Astrocyte (in vitro differentiated cells and primary cell): ENCODE measurements at regions not wholly inside any gene's neighbourhood (a gene's known extent, or its start where the extent isn't known, plus 50 kb on each side); places are given as distances from the start of the nearest gene placed in this dataset.

ENCODE experiments used
- DNase-seq: peaks from one replicate; pipeline ENCODE4 v3.0.0-alpha.2; 2010; ENCODE audit warnings: low read depth
- FAIRE-seq: peaks from 2 replicates; lab custom pipeline; 2011; peaks lifted over from hg19 to GRCh38; lab: Jason Lieb, UNC
- H2AFZ ChIP-seq: 2 replicates; pipeline ENCODE4 v1.6.0; 2012; ENCODE audit warnings: low read depth, low read length, inconsistent platforms
- H3K27ac ChIP-seq: 2 replicates; pipeline ENCODE4 v1.5.1; 2011; ENCODE audit warnings: low read depth, low read length, inconsistent platforms
- H3K27me3 ChIP-seq: 2 replicates; pipeline ENCODE4 v1.6.0; 2011; ENCODE audit warnings: low read length, inconsistent platforms; ENCODE audit not compliant: insufficient read depth
- H3K36me3 ChIP-seq: 2 replicates; pipeline ENCODE4 v1.5.1; 2011; ENCODE audit warnings: low read length, inconsistent platforms; ENCODE audit not compliant: insufficient read depth
- H3K4me1 ChIP-seq: 2 replicates; pipeline ENCODE4 v1.5.1; 2011; ENCODE audit warnings: low read length, inconsistent platforms; ENCODE audit not compliant: insufficient read depth
- H3K4me2 ChIP-seq: 2 replicates; pipeline ENCODE4 v1.6.0; 2012; ENCODE audit warnings: low read length, inconsistent platforms
- H3K4me3 ChIP-seq: 2 replicates; pipeline ENCODE4 v1.5.1; 2011; ENCODE audit warnings: low read depth, mild to moderate bottlenecking, low read length, inconsistent platforms; ENCODE audit not compliant: insufficient read depth
- H3K79me2 ChIP-seq: 2 replicates; pipeline ENCODE4 v1.6.0; 2012; ENCODE audit warnings: mild to moderate bottlenecking, low read length, inconsistent platforms; ENCODE audit not compliant: insufficient read depth
- H3K9ac ChIP-seq: 2 replicates; pipeline ENCODE4 v1.6.0; 2012; ENCODE audit warnings: mild to moderate bottlenecking, low read length, inconsistent platforms
- H3K9me3 ChIP-seq: 2 replicates; pipeline ENCODE4 v1.5.1; 2012; ENCODE audit warnings: low read depth, mild to moderate bottlenecking, low read length, inconsistent platforms; ENCODE audit not compliant: insufficient read depth
- H4K20me1 ChIP-seq: 2 replicates; pipeline ENCODE4 v1.6.0; 2012; ENCODE audit warnings: low read length, inconsistent platforms; ENCODE audit not compliant: insufficient read depth
- H3K27ac Mint-ChIP-seq: one replicate; pipeline ENCODE4 v1.8.0; 2021; ENCODE audit warnings: mild to moderate bottlenecking, mixed read lengths; ENCODE audit not compliant: unreplicated experiment
- H3K27me3 Mint-ChIP-seq: one replicate; pipeline ENCODE4 v1.8.0; 2021; ENCODE audit warnings: low read depth, mixed read lengths; ENCODE audit not compliant: unreplicated experiment
- H3K36me3 Mint-ChIP-seq: one replicate; pipeline ENCODE4 v1.8.0; 2021; ENCODE audit warnings: low read depth, mixed read lengths; ENCODE audit not compliant: unreplicated experiment
- H3K4me1 Mint-ChIP-seq: one replicate; pipeline ENCODE4 v1.8.0; 2021; ENCODE audit warnings: low read depth, mixed read lengths; ENCODE audit not compliant: unreplicated experiment
- H3K4me3 Mint-ChIP-seq: one replicate; pipeline ENCODE4 v1.8.0; 2021; ENCODE audit warnings: mild to moderate bottlenecking, moderate library complexity, mixed read lengths; ENCODE audit not compliant: unreplicated experiment
- H3K9me3 Mint-ChIP-seq: one replicate; pipeline ENCODE4 v1.8.0; 2021; ENCODE audit warnings: mild to moderate bottlenecking, mixed read lengths; ENCODE audit not compliant: unreplicated experiment
- EZH2 ChIP-seq: IDR thresholded peaks from 2 replicates; pipeline ENCODE4 v1.6.1; 2012; ENCODE audit warnings: mild to moderate bottlenecking, low read length, inconsistent platforms; ENCODE audit not compliant: insufficient read depth
- TF ChIP-seq, protein P1 (sequence below): IDR thresholded peaks from 2 replicates; pipeline ENCODE4 v1.5.1; 2011; ENCODE audit warnings: low read depth, mild to moderate bottlenecking, inconsistent platforms, low read length, moderate library complexity; ENCODE audit not compliant: insufficient read depth

DNA sequence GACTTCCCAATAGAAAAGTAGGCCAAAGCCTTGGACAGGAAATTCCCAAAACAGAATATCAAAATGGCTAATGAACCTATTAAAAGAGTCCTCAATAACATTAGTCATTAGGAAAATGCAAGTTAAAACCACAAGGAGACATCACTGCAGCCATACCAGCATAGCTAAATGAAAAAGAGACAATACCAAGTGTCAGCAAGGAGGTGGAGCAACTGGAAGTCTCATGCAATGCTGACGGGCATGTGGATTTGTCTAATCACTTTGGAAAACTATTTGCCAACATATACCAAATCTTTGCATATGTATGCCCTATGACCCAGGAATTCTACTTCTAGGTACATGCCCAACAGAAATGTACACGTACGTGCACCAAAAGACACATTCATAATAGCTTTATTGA, 60.5 kb upstream of the PLEKHG3 start:
- Histone ChIP-seq H3K4me1 (peaks cover 28% of the 10 kb centered on the region), H3K36me3 (no peaks in the 10 kb centered on the region), H3K27me3 (no peaks in the 10 kb centered on the region), H3K4me2 (no peak overlapping the region), H3K9me3 (peaks cover 3% of the 10 kb centered on the region), H3K9ac (no peak overlapping the region), H3K79me2 (no peaks in the 10 kb centered on the region), H3K27ac (no peak overlapping the region), H2AFZ (no peak overlapping the region), H3K4me3 (no peak overlapping the region), H4K20me1 (no peaks in the 10 kb centered on the region)
- Mint-ChIP-seq H3K36me3 (peaks cover 4% of the 10 kb centered on the region), H3K27me3 (no peaks in the 10 kb centered on the region), H3K27ac (peak overlapping the region; percentile 50), H3K9me3 (peaks cover 7% of the 10 kb centered on the region), H3K4me1 (peaks cover 43% of the 10 kb centered on the region), H3K4me3 (no peak overlapping the region)
- TF ChIP-seq, protein P1, sequence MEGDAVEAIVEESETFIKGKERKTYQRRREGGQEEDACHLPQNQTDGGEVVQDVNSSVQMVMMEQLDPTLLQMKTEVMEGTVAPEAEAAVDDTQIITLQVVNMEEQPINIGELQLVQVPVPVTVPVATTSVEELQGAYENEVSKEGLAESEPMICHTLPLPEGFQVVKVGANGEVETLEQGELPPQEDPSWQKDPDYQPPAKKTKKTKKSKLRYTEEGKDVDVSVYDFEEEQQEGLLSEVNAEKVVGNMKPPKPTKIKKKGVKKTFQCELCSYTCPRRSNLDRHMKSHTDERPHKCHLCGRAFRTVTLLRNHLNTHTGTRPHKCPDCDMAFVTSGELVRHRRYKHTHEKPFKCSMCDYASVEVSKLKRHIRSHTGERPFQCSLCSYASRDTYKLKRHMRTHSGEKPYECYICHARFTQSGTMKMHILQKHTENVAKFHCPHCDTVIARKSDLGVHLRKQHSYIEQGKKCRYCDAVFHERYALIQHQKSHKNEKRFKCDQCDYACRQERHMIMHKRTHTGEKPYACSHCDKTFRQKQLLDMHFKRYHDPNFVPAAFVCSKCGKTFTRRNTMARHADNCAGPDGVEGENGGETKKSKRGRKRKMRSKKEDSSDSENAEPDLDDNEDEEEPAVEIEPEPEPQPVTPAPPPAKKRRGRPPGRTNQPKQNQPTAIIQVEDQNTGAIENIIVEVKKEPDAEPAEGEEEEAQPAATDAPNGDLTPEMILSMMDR: no peak
- no peak for TF ChIP-seq EZH2
- no peak for DNase-seq
- FAIRE-seq: no peak

DNA sequence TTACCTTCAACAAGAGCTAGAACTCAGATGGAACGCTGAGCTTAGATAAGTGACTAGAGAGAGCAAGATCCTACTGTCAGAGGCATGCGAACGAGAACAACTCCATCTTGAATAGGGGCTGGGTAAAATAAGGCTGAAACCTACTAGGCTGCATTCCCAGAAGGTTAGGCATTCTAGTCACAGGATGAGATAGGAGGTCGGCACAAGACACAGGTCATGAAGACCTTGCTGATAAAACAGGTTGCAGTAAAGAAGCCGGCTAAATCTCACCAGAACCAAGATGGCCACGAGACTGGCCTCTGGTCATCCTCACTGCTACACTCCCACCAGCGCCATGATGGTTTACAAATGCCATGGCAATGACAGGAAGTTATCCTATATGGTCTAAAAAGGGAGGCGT, 59.6 kb upstream of the PLEKHG3 start:
- H2AFZ ChIP-seq: no peak overlapping the region
- Mint-ChIP-seq H3K4me3 (no peak overlapping the region), H3K36me3 (peaks cover 4% of the 10 kb centered on the region), H3K9me3 (peaks cover 7% of the 10 kb centered on the region), H3K27ac (peak overlapping the region; percentile 99), H3K27me3 (no peaks in the 10 kb centered on the region), H3K4me1 (peaks cover 37% of the 10 kb centered on the region)
- H3K4me1 ChIP-seq: peaks cover 20% of the 10 kb centered on the region
- peak overlapping the region; percentile 73 for H3K9ac ChIP-seq
- no peaks in the 10 kb centered on the region for H3K36me3 ChIP-seq
- H3K27me3 ChIP-seq: no peaks in the 10 kb centered on the region
- H3K9me3 ChIP-seq: peaks cover 3% of the 10 kb centered on the region
- no peak overlapping the region for H3K4me3 ChIP-seq
- DNase-seq: no peak
- TF ChIP-seq EZH2: no peak
- TF ChIP-seq, protein P1: no peak
- H3K4me2 ChIP-seq: peak overlapping the region; percentile 65
- no peaks in the 10 kb centered on the region for H3K79me2 ChIP-seq
- FAIRE-seq: no peak
- no peaks in the 10 kb centered on the region for H4K20me1 ChIP-seq
- peak overlapping the region; percentile 95 for H3K27ac ChIP-seq

DNA sequence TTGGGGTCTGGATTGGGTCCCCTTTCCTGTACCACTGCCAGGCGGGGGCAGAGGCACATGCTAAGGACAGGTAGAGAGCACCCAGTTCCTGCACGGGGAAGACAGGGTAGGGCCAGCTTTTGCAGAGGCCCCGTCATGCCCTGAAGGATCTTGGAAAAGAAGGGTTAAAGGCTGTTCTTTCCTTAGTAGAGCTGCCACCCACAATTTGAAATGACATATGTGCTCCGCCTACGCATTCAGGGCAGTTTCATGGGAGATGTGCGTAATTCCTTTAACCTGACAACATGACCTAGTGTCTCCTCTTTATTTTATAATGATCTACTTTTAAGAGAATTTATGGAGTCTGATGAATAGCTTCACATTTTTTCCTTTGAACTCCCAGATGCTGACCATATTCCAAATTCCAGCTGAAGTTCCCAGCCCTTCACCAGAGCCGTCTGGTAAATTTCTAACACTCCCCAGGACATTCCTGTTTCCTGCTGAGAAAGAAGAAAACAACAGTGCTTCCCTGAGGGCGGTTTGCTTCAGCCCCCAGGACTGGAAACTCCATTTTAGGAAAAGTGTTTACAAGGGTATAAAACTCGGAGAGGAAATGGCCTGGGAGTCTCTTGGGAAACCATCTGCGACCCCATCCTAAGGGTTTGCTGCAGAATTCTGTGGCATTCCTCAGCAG, 58.9 kb upstream of the PLEKHG3 start:
- peaks cover 2% of the 10 kb centered on the region for H3K27me3 Mint-ChIP-seq
- no peaks in the 10 kb centered on the region for H4K20me1 ChIP-seq
- TF ChIP-seq, protein P1: no peak
- no peak for TF ChIP-seq EZH2
- H3K79me2 ChIP-seq: no peaks in the 10 kb centered on the region
- no peaks in the 10 kb centered on the region for H3K36me3 ChIP-seq
- H3K27ac Mint-ChIP-seq: peak overlapping the region; percentile 99
- no peak overlapping the region for H3K4me3 ChIP-seq
- H3K4me1 ChIP-seq: peaks cover 16% of the 10 kb centered on the region
- no peaks in the 10 kb centered on the region for H3K27me3 ChIP-seq
- FAIRE-seq: peak; percentile 23
- H3K4me3 Mint-ChIP-seq: no peak overlapping the region
- H3K4me1 Mint-ChIP-seq: peaks cover 34% of the 10 kb centered on the region
- peak; percentile 98 for DNase-seq
- peak overlapping the region; percentile 80 for H3K9ac ChIP-seq
- peak overlapping the region; percentile 36 for H2AFZ ChIP-seq
- peak overlapping the region; percentile 95 for H3K27ac ChIP-seq
- H3K36me3 Mint-ChIP-seq: peaks cover 4% of the 10 kb centered on the region
- H3K9me3 ChIP-seq: peaks cover 3% of the 10 kb centered on the region
- H3K9me3 Mint-ChIP-seq: peaks cover 7% of the 10 kb centered on the region
- H3K4me2 ChIP-seq: peak overlapping the region; percentile 78
